Heart left ventricle (tissue), 13 donors: ENCODE measurements at regions not wholly inside any gene's neighbourhood (a gene's known extent, or its start where the extent isn't known, plus 50 kb on each side); places are given as distances from the start of the nearest gene placed in this dataset.

Experiments
- CTCF ChIP-seq, 12 donors: fragments of 200-600 bp; sonication (generic) in 4 of 12; IDR thresholded peaks; one replicate each; pipeline versions ENCODE4 v1.5.0 to v1.8.0; 2018 to 2022; ENCODE audit warnings: antibody characterized with exemption in 12 of 12, mild to moderate bottlenecking in 5 of 12
- POLR2A ChIP-seq, 2 donors: fragments of 450-650 bp; IDR thresholded peaks; one replicate each; pipeline ENCODE4 v1.6.1; 2017; ENCODE audit warnings: antibody characterized with exemption in 2 of 2, mild to moderate bottlenecking in 2 of 2, moderate library complexity in 2 of 2
- donor health status: ischemic (EF 13 %, LVEDD 7.1; RV severe dilation, severe dysfunction).
- donor health status: DM: no; HTN: yes; CAD: no.
- donor health status: DM: no; HTN: no; CAD: no.
- donor health status: ischemic (EF 25% LVEDD 6.9; RV normal size, moderate dysfunction).
- donor health status: ischemic (EF 25% LVEDD 5.7; RV mildly dilated, moderate dysfunction).
- donor health status: ischemic (EF 35%, LVEDD 5.7; RV mildly dilated, moderate dysfunction).
- donor health status: nonischemic (EF 11% LVEDD 7.7; RV severe dilation, severe dysfunction).
- donor health status: DM: yes; HTN: yes; CAD: no.
- donor health status: PGD.
- donor health status: ischemic (EF 29% LVEDD 5.4; RV normal size, mild dysfunction).
- donor health status: nonischemic (EF 23%, LVEDD 6.1; RV moderate dilation, normal function).

- TF ChIP-seq CTCF (IDR thresholded peaks at IDR 0.05) (no peak), POLR2A (IDR thresholded peaks at IDR 0.05) (no peak)
Observed at GRCh38 chr15:35717721-35718120, 171.8 kb upstream of the DPH6 start.
